HepG2 (cell line): ENCODE measurements at regions not wholly inside any gene's neighbourhood (a gene's known extent, or its start where the extent isn't known, plus 50 kb on each side); places are given as distances from the start of the nearest gene placed in this dataset.

Source experiments
- CREB1 ChIP-seq, 2 experiments: fragments of 450-650 bp in 1 of 2; IDR thresholded peaks; 2 replicates each; pipeline ENCODE4 v1.6.1; 2016 to 2017; ENCODE audit warnings: control low read depth in 1 of 2, mild to moderate bottlenecking in 1 of 2, missing compliant biosample characterization in 1 of 2, missing genetic modification characterization in 1 of 2
- CTCF ChIP-seq: sonication (generic); formaldehyde crosslinking; IDR thresholded peaks from 2 replicates; pipeline ENCODE4 v1.5.0; 2020; ENCODE audit warnings: mild to moderate bottlenecking, missing genetic modification reagents, moderate library complexity
- FOXM1 ChIP-seq: sonication (generic); formaldehyde crosslinking; IDR thresholded peaks from 2 replicates; pipeline ENCODE4 v1.5.0; 2020; ENCODE audit warnings: missing genetic modification reagents
- MIXL1 ChIP-seq: IDR thresholded peaks from 2 replicates; pipeline ENCODE4 v1.6.1; 2016
- RERE ChIP-seq: IDR thresholded peaks from 2 replicates; pipeline ENCODE4 v1.6.1; 2016; ENCODE audit warnings: low read depth, missing genetic modification reagents, missing compliant biosample characterization
- USF2 ChIP-seq, 2 experiments: sonication (generic) in 1 of 2; formaldehyde crosslinking in 1 of 2; IDR thresholded peaks; 2 replicates each; pipeline versions ENCODE4 v1.5.1 to v1.6.1; 2011 to 2020; ENCODE audit warnings: borderline replicate concordance in 1 of 2, low read depth in 1 of 2, low read length in 1 of 2, mild to moderate bottlenecking in 1 of 2, missing genetic modification reagents in 1 of 2, moderate library complexity in 1 of 2

GRCh38 chr16:10309271-10309932 lies 76.5 kb upstream of the ATF7IP2 start:
- TF ChIP-seq FOXM1 (CRISPR knock-in tag) (no peak), CTCF (no peak), USF2 (IDR thresholded peaks at IDR 0.05; ENCODE audit: low read depth, low read length) (no peak), USF2 (CRISPR knock-in tag; IDR thresholded peaks at IDR 0.05; ENCODE audit: borderline replicate concordance) (no peak), MIXL1 (CRISPR knock-in tag) (no peak), CREB1 (IDR thresholded peaks at IDR 0.05) (no peak), CREB1 (CRISPR knock-in tag; IDR thresholded peaks at IDR 0.05) (no peak), RERE (CRISPR knock-in tag) (no peak)
